Tibial artery (tissue), 4 donors: ENCODE measurements at regions not wholly inside any gene's neighbourhood (a gene's known extent, or its start where the extent isn't known, plus 50 kb on each side); places are given as distances from the start of the nearest gene placed in this dataset.
"Not testable (repeated sequence)": the region's sequence is repeated elsewhere in the genome, so short reads cannot be mapped to it uniquely, and the experiment has no call there.

Source experiments
- DNase-seq, 2 donors: peaks; one replicate each; pipeline ENCODE4 v3.0.0-alpha.2; 2019
- H3K27ac ChIP-seq, 2 donors: fragments of 200-600 bp; sonication (generic) in 1 of 2; 1 replicate in 1 of 2; 2 replicates in 1 of 2; pipeline ENCODE4 v1.5.1; 2018 to 2019; ENCODE audit warnings: mild to moderate bottlenecking in 1 of 2
- H3K27me3 ChIP-seq, 2 donors: fragments of 200-600 bp; sonication (generic) in 1 of 2; one replicate each; pipeline versions ENCODE4 v1.5.1 to v1.6.0; 2016 to 2019
- H3K36me3 ChIP-seq, 3 donors: fragments of 200-600 bp; sonication (generic) in 2 of 3; one replicate each; pipeline ENCODE4 v1.5.1; 2016 to 2019; ENCODE audit warnings: mild to moderate bottlenecking in 2 of 3
- H3K4me1 ChIP-seq, 4 donors: fragments of 200-600 bp; sonication (generic) in 2 of 4; 1 replicate in 3 of 4; 2 replicates in 1 of 4; pipeline ENCODE4 v1.5.1; 2016 to 2019
- H3K4me3 ChIP-seq, 2 donors: fragments of 200-600 bp; sonication (generic) in 1 of 2; 1 replicate in 1 of 2; 2 replicates in 1 of 2; pipeline ENCODE4 v1.5.1; 2018 to 2019; ENCODE audit warnings: mild to moderate bottlenecking in 2 of 2
- H3K9me3 ChIP-seq, 3 donors: fragments of 200-600 bp; sonication (generic) in 1 of 3; one replicate each; pipeline ENCODE4 v1.5.1; 2016 to 2019
- CTCF ChIP-seq, 2 experiments: fragments of 200-600 bp in 1 of 2; fragments of 450-650 bp in 1 of 2; IDR thresholded peaks; one replicate each; pipeline ENCODE4 v1.5.1; 2017 to 2019; ENCODE audit warnings: antibody characterized with exemption in 2 of 2, mild to moderate bottlenecking in 1 of 2, moderate library complexity in 1 of 2
- intact Hi-C: fragments of 100-400 bp; cut with DNase I; formaldehyde crosslinking; loops from one replicate; pipeline ENCODE4 v1.15.0; 2023; ENCODE audit warnings: low total_unique reads

- no peak for TF ChIP-seq CTCF (IDR thresholded peaks at IDR 0.05)
- Histone ChIP-seq H3K27me3 (no peaks in the 10 kb centered on the region), H3K4me3 (no peak overlapping the region), H3K36me3 (no peaks in the 10 kb centered on the region), H3K4me1 (no peaks in the 10 kb centered on the region), H3K9me3 (no peaks in the 10 kb centered on the region), H3K27ac (no peak overlapping the region)
- intact Hi-C loops: no loop called here
- no peak for DNase-seq
These were observed 528.3 kb upstream of the PCDH7 start for GRCh38 chr4:30191902-30192301.

GRCh38 chr4:30207389-30207788 is 512.8 kb upstream of the PCDH7 start:
- H3K27me3 ChIP-seq: no peaks in the 10 kb centered on the region
- TF ChIP-seq CTCF (IDR thresholded peaks at IDR 0.05): no peak
- no peak overlapping the region for H3K4me3 ChIP-seq
- H3K4me1 ChIP-seq: no peaks in the 10 kb centered on the region
- intact Hi-C loops: no loop called here
- no peak overlapping the region for H3K27ac ChIP-seq
- no peaks in the 10 kb centered on the region for H3K36me3 ChIP-seq
- H3K9me3 ChIP-seq: peaks cover 0 to 6% (median 0%) of the 10 kb centered on the region in 3 donors
- DNase-seq: no peak

- no peak for TF ChIP-seq CTCF (IDR thresholded peaks at IDR 0.05)
- intact Hi-C loops: no loop called here
- no peaks in the 10 kb centered on the region for H3K9me3 ChIP-seq
These were observed 511.3 kb upstream of the PCDH7 start for GRCh38 chr4:30208731-30209435.

GRCh38 chr4:30215973-30216372 is 504.2 kb upstream of the PCDH7 start:
- H3K4me3 ChIP-seq, H3K4me1 ChIP-seq, H3K27me3 ChIP-seq, H3K27ac ChIP-seq, H3K9me3 ChIP-seq, DNase-seq, intact Hi-C loops, H3K36me3 ChIP-seq: not testable (repeated sequence)

More at GRCh38 chr4:30208731-30209435, 511.3 kb upstream of the PCDH7 start:
- Histone ChIP-seq H3K27me3 (no peaks in the 10 kb centered on the region), H3K27ac (no peak overlapping the region), H3K4me1 (no peaks in the 10 kb centered on the region), H3K36me3 (no peaks in the 10 kb centered on the region), H3K4me3 (no peak overlapping the region)
- no peak for DNase-seq

GRCh38 chr4:30245140-30245539 is 475.0 kb upstream of the PCDH7 start:
- no peak for DNase-seq
- no peaks in the 10 kb centered on the region for H3K27me3 ChIP-seq
- no peak overlapping the region for H3K4me3 ChIP-seq
- no peaks in the 10 kb centered on the region for H3K4me1 ChIP-seq
- intact Hi-C loops: no loop called here
- no peaks in the 10 kb centered on the region for H3K36me3 ChIP-seq
- H3K27ac ChIP-seq: no peak overlapping the region
- no peak for TF ChIP-seq CTCF (IDR thresholded peaks at IDR 0.05)
- H3K9me3 ChIP-seq: no peaks in the 10 kb centered on the region

GRCh38 chr4:30256116-30256832 is 463.9 kb upstream of the PCDH7 start:
- Histone ChIP-seq H3K9me3 (no peaks in the 10 kb centered on the region), H3K4me3 (no peak overlapping the region), H3K27ac (no peak overlapping the region), H3K27me3 (no peaks in the 10 kb centered on the region), H3K4me1 (no peaks in the 10 kb centered on the region), H3K36me3 (no peaks in the 10 kb centered on the region)
- intact Hi-C loops: no loop called here
- no peak for DNase-seq
- no peak for TF ChIP-seq CTCF (IDR thresholded peaks at IDR 0.05)
